Endothelial cell of umbilical vein (primary cell): ENCODE measurements at regions not wholly inside any gene's neighbourhood (a gene's known extent, or its start where the extent isn't known, plus 50 kb on each side); places are given as distances from the start of the nearest gene placed in this dataset.

Experiments
- BruUV-seq: library from RNA; stranded (reverse); fragments of 400-500 nt; replicated peaks from 2 replicates; lab custom pipeline; 2021; lab: Mats Ljungman, UMichigan
- CTCF ChIA-PET: fragments of 300-600, 350-600 bp; sonication (Branson Sonifier 250); formaldehyde crosslinking; loops from one replicate; lab custom pipeline; 2021; ENCODE audit warnings: antibody characterized with exemption, inconsistent platforms; lab: Charles Lee
- POLR2A ChIA-PET: fragments of 300-600, 350-600 bp; sonication (Branson Sonifier 250); formaldehyde crosslinking; loops from one replicate; lab custom pipeline; 2021; ENCODE audit warnings: antibody characterized with exemption, inconsistent platforms; lab: Charles Lee
- DNase-seq: peaks from one replicate; pipeline ENCODE4 v3.0.0-alpha.2; 2011; ENCODE audit warnings: low read depth, low spot score
- FAIRE-seq: peaks from 2 replicates; lab custom pipeline; 2011; peaks lifted over from hg19 to GRCh38; lab: Jason Lieb, UNC
- H2AFZ ChIP-seq: 2 replicates; pipeline ENCODE4 v1.6.0; 2012; ENCODE audit warnings: low read depth, low read length, control low read depth, inconsistent platforms
- H3K27ac ChIP-seq: 2 replicates; pipeline ENCODE4 v1.5.1; 2011; ENCODE audit warnings: low read depth, mild to moderate bottlenecking, control low read depth, low read length, moderate library complexity; ENCODE audit not compliant: insufficient read depth
- H3K27me3 ChIP-seq, 2 experiments: 2 replicates each; pipeline versions ENCODE4 v1.6.0 to v1.6.1; 2011; ENCODE audit warnings: low read length in 2 of 2, mixed read lengths in 1 of 2; ENCODE audit not compliant: control insufficient read depth in 2 of 2, insufficient read depth in 2 of 2
- H3K36me3 ChIP-seq, 2 experiments: 2 replicates in 1 of 2; 3 replicates in 1 of 2; pipeline ENCODE4 v1.5.1; 2011; ENCODE audit warnings: low read length in 2 of 2, mild to moderate bottlenecking in 1 of 2, moderate library complexity in 1 of 2; ENCODE audit not compliant: control insufficient read depth in 2 of 2, insufficient read depth in 2 of 2; ENCODE audit errors: extremely low read depth in 1 of 2
- H3K4me1 ChIP-seq: 3 replicates; pipeline ENCODE4 v1.5.1; 2011; ENCODE audit warnings: mild to moderate bottlenecking, low read length; ENCODE audit not compliant: control insufficient read depth, insufficient read depth; ENCODE audit errors: extremely low read depth
- H3K4me2 ChIP-seq: 2 replicates; pipeline ENCODE4 v1.6.1; 2011; ENCODE audit warnings: low read length, control low read depth, mixed read lengths; ENCODE audit not compliant: insufficient read depth
- H3K4me3 ChIP-seq, 3 experiments: fragments of 200-600 bp in 1 of 3; sonication (generic), shearing (Covaris generic) in 1 of 3; replicated peaks in 1 of 3; 2 replicates each; pipeline ENCODE4 v1.5.1; 2011 to 2016; ENCODE audit warnings: control low read depth in 3 of 3, low read length in 3 of 3, mild to moderate bottlenecking in 2 of 3, inconsistent platforms in 1 of 3, low read depth in 1 of 3, moderate library complexity in 1 of 3; ENCODE audit not compliant: insufficient read depth in 1 of 3
- H3K79me2 ChIP-seq: 2 replicates; pipeline ENCODE4 v1.6.0; 2012; ENCODE audit warnings: low read length, inconsistent platforms; ENCODE audit not compliant: control insufficient read depth, insufficient read depth
- H3K9ac ChIP-seq: replicated peaks from 2 replicates; pipeline ENCODE3; 2011; ENCODE audit warnings: low read length, control low read depth; ENCODE audit not compliant: insufficient read depth; ENCODE audit errors: extremely low read depth
- H3K9me1 ChIP-seq: replicated peaks from 3 replicates; pipeline ENCODE4 v1.6.0; 2011; ENCODE audit warnings: mild to moderate bottlenecking, low read length; ENCODE audit not compliant: control insufficient read depth, insufficient read depth; ENCODE audit errors: extremely low read depth
- H3K9me3 ChIP-seq: replicated peaks from 2 replicates; pipeline ENCODE4 v1.5.1; 2012; ENCODE audit warnings: low read length, inconsistent platforms; ENCODE audit not compliant: control insufficient read depth, insufficient read depth
- H4K20me1 ChIP-seq: replicated peaks from 2 replicates; pipeline ENCODE3; 2011; ENCODE audit warnings: mild to moderate bottlenecking, low read length; ENCODE audit not compliant: control insufficient read depth, insufficient read depth; ENCODE audit errors: extremely low read depth
- CTCF ChIP-seq, 2 donors: IDR thresholded peaks; 1 replicate in 1 of 2; 2 replicates in 1 of 2; pipeline ENCODE4 v1.5.1; 2011; ENCODE audit warnings: low read length in 2 of 2, mild to moderate bottlenecking in 2 of 2, moderate library complexity in 2 of 2, control low read depth in 1 of 2, inconsistent platforms in 1 of 2, low read depth in 1 of 2; ENCODE audit not compliant: insufficient read depth in 1 of 2; ENCODE audit errors: extremely low read depth in 1 of 2
- EZH2 ChIP-seq: IDR thresholded peaks from 2 replicates; pipeline ENCODE4 v1.6.1; 2012; ENCODE audit warnings: borderline replicate concordance, low read depth, mild to moderate bottlenecking, moderate library complexity, low read length, inconsistent platforms; ENCODE audit not compliant: severe bottlenecking
- FOS ChIP-seq: IDR thresholded peaks from 2 replicates; pipeline ENCODE4 v1.6.1; 2011; ENCODE audit warnings: mild to moderate bottlenecking, low read length, moderate library complexity, borderline replicate concordance; ENCODE audit not compliant: insufficient read depth
- GATA2 ChIP-seq: IDR thresholded peaks from 2 replicates; pipeline ENCODE4 v1.7.0; 2011; ENCODE audit warnings: low read depth, mild to moderate bottlenecking, moderate library complexity, mixed read lengths, low read length; ENCODE audit not compliant: insufficient read length, insufficient read depth
- JUN ChIP-seq: IDR thresholded peaks from 2 replicates; pipeline ENCODE4 v1.6.1; 2011; ENCODE audit warnings: borderline replicate concordance, low read depth; ENCODE audit not compliant: insufficient read length, insufficient read depth
- MAX ChIP-seq: IDR thresholded peaks from 2 replicates; pipeline ENCODE4 v1.6.1; 2011; ENCODE audit not compliant: insufficient read depth, insufficient read length
- MYC ChIP-seq: IDR thresholded peaks from one replicate; pipeline ENCODE4 v1.6.1; 2011; ENCODE audit warnings: mild to moderate bottlenecking, low read depth, low read length
- POLR2A ChIP-seq: IDR thresholded peaks from 2 replicates; pipeline ENCODE4 v1.6.1; 2012; ENCODE audit warnings: low read depth, mild to moderate bottlenecking, control low read depth, low read length
- POLR2AphosphoS5 ChIP-seq: IDR thresholded peaks from 2 replicates; pipeline ENCODE4 v1.6.1; 2012; ENCODE audit warnings: low read depth, mild to moderate bottlenecking, control low read depth, low read length, moderate library complexity; ENCODE audit not compliant: insufficient read depth
- dilution Hi-C: fragments of 300-500 bp; cut with MboI; formaldehyde crosslinking; loops from one replicate; pipeline ENCODE4 v1.15.0; 2019; ENCODE audit warnings: low sequenced_read_pairs; ENCODE audit not compliant: extremely low pct_ligation_motif_present
- intact Hi-C: fragments of 100-400 bp; cut with micrococcal nuclease; formaldehyde crosslinking; loops from one replicate; pipeline ENCODE4 v1.10.0; 2022

GRCh38 chr10:121189066-121189465 is 337.9 kb downstream of the WDR11 start:
- BruUV-seq: no TSS peak
- POLR2A ChIA-PET: no interaction called here
- H3K4me2 ChIP-seq: no peak overlapping the region
- no peaks in the 10 kb centered on the region for H3K27me3 ChIP-seq
- intact Hi-C loops: no loop called here
- H3K4me1 ChIP-seq: no peaks in the 10 kb centered on the region
- no peak overlapping the region for H3K4me3 ChIP-seq
- H3K36me3 ChIP-seq: no peaks in the 10 kb centered on the region
- TF ChIP-seq MAX (no peak), POLR2A (no peak), MYC (no peak), EZH2 (no peak), CTCF (IDR thresholded peaks at IDR 0.05; ENCODE audit: extremely low read depth in 1 of 2, insufficient read depth in 1 of 2, low read depth in 1 of 2, low read length in 2 of 2) (no peak), FOS (no peak), GATA2 (no peak), JUN (no peak), POLR2AphosphoS5 (no peak)
- H3K9me3 ChIP-seq: no peaks in the 10 kb centered on the region
- no peaks in the 10 kb centered on the region for H3K79me2 ChIP-seq
- no peak overlapping the region for H3K9ac ChIP-seq
- no peaks in the 10 kb centered on the region for H4K20me1 ChIP-seq
- H3K27ac ChIP-seq: no peak overlapping the region
- H2AFZ ChIP-seq: no peak overlapping the region
- dilution Hi-C loops: no loop called here
- H3K9me1 ChIP-seq: no peaks in the 10 kb centered on the region
- CTCF ChIA-PET: no interaction called here
- FAIRE-seq (no peak), DNase-seq (no peak)
